NCI-H2107 treated with DMSO at 0.1 percent for 48 hours (cell line): ENCODE measurements at regions not wholly inside any gene's neighbourhood (a gene's known extent, or its start where the extent isn't known, plus 50 kb on each side); places are given as distances from the start of the nearest gene placed in this dataset.
"Not testable (repeated sequence)": the region's sequence is repeated elsewhere in the genome, so short reads cannot be mapped to it uniquely, and the experiment has no call there.

ENCODE experiments used
- DNase-seq: peaks from one replicate; lab custom pipeline; 2025; ENCODE audit not compliant: unreplicated experiment; lab: John Stamatoyannopoulos, UW

- DNase-seq: no peak
Observed at GRCh38 chrX:9374555-9374954, 90.3 kb upstream of the TBL1X start.

DNA sequence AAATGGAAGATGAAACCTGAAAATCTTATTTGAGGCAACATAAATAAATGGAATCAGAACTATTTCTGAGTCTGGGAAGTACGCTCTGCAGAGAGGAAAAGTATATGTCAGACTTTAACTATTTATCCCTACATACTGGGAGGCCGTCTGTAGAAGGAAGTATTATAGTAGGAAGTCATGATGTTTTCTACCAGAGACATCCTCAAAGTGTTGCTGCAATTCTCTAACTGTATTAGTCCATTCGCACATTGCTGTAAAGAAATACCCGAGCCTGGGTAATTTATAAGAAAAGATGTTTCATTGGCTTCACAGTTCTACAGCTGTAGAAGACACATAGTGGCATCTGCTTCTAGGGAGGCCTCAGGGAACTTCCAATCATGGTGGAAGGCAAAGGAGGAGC, 88.7 kb upstream of the TBL1X start:
- DNase-seq: no peak

DNA sequence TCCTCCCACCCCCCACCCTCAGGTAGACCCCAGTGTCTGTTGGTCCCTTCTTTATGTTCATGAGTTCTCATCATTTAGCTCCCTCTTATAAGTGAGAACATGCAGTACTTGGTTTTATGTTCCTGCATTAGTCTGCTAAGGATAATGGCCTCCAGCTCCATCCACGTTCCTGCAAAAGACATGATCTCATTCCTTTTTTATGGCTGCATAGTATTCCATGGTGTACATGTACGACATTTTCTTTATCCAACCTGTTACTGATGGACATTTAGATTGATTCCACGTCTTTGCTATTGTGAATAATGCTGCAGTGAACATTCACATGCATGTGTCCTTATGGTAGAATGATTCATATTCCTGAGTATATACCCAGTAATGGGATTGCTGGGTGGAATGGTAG, 87.6 kb upstream of the TBL1X start:
- not testable (repeated sequence) for DNase-seq

GRCh38 chrX:9378980-9379696, 85.7 kb upstream of the TBL1X start:
- DNase-seq: no peak

- DNase-seq: peak; percentile 6
Observed at GRCh38 chrX:9379697-9380551, 84.9 kb upstream of the TBL1X start.

DNA sequence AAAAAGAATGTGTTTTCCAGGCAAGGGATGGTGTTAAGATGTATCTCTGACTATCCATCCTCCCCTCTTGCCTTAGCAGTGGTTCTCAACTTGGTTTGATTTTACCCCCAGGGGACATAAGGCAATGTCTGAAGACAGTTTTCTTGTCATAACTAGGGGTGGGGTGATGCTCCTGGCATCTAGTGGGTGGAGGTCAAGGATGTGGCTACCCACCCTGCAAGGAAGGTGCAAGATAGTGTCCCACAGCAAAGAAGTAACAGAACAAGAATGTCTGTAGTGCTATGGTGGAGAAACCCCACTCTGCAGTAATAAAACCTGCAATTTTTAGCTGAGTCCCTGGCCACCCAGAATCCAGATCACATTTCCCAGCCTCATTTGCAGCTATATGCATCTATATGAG, 81.2 kb upstream of the TBL1X start:
- DNase-seq: no peak

DNA sequence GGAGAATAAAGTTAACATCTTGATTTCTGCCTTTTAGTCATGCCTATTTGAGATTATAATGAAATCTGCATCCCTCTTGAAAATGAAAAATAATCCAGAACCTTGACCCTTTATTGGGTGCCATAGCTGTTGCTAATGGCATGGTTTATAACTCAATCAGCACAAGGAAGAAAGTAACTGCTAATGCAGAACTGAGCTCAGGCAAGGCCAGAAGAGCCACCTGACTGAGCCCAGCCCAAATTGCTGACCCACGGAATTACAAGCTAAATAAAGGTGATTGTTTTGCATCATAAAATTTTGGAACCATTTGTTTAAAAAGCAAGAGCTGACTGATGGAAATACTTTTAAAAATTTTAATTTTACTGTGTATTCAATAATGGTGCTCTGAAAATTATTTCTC, 76.4 kb upstream of the TBL1X start:
- no peak for DNase-seq

GRCh38 chrX:9390121-9390520, 74.7 kb upstream of the TBL1X start:
- no peak for DNase-seq

DNA sequence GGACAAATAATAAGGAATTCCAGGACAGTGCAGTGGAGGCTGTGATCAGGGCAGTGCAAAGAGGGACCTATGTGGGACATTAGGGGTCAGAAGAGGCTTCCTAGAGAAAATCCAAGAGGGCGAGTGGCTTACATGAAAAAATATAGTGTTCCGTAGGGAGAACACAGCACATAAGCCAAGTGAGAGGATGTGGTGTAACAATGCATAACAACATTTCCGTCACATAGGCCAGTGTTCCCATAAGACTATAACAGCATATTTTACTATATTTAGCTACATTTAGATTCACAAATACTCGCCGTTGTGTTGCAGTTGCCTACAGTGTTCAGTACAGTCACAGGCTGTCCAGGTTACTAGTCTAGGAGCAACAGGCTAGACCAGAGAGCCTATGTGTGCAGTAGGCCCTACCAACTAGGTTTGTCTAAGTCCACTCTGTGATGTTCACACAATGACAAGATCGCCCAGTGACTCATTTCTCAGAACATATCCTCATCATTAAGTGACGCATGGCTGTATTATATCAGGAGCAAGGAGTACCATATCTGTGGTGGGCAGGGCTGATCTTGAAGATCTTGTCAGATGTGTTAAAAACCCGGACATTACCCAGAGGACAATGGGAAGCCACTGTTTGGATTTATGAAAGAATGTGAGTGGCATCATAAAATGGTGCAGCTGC, 74.0 kb upstream of the TBL1X start:
- no peak for DNase-seq

- no peak for DNase-seq
Observed at GRCh38 chrX:9392445-9392844, 72.4 kb upstream of the TBL1X start.

- no peak for DNase-seq
Observed at GRCh38 chrX:9393571-9393970, 71.3 kb upstream of the TBL1X start.

DNA sequence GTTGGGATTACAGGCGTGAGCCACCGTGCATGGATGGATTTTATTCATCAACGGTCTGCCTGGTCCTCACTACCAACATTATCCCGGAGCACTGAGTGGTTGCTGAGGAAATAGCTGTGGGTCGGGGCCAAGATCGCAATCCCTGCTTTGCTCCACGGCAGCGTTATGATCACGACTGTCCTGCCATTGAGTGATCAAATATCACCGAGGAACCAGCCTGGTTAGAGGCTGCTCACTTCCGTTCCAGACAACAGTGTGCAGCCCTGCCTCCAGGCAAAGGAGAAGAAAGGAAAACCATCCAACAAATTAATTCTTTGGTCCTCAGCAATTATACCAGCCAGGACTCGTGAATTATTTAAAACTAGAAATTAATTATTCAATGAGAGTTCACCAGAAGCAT, 70.6 kb upstream of the TBL1X start:
- DNase-seq: no peak

DNA sequence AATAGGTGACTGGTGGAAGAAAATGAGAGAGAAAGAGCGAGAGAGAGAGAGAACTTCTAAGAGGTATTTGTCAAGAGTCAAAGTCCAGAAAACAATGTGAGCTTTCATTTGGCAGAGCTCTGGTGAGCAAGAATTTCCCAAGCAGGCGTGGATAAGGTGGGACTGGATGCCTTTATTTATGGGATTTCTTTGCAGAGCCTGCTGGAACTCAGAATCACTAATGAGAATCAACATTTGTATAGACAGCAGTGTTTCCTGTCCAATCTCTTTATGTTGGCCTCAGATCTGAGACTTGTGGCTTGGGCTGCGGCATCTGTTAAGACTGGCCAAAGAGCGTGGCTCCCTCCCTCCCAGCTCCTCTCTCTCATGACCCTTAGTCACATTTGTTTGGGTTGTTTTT, 67.9 kb upstream of the TBL1X start:
- DNase-seq: no peak

DNA sequence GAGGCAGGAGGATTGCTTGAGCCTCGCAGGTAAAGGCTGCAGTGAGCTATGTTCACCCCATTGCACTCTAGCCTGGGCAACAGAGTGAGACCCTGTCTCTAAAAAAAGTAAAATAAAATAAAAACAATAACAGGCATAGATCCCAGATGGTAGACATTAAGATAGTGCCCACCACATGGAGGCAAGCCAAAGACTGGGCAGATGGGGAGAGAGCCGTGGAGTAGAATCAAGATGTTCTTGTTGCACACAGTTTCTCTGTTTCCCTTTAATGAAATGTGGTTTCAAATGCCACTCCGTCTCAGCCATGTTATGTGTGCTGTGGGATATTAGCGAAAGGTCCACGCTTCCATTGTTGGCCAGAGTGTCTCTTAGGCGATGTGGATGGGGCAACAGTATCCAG, 63.8 kb upstream of the TBL1X start:
- no peak for DNase-seq

DNA sequence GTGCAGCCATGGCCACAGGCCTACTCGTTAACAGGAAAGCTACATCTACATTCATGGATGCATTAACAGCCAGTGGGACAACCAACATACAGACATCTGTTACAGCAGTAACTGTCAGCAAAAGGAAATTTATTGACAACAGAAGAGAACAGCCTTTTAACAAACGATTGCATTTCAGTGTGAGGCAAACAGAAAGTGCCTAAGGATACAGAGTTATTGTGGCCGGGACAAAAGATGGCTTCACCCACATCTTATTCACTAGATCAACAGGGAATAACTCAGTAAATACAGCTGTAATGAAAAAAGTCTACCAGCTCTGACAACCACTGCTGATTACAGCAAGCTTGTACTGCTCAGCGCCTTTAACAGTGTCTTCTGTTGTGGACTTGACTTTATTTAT, 61.5 kb upstream of the TBL1X start:
- DNase-seq: no peak

DNA sequence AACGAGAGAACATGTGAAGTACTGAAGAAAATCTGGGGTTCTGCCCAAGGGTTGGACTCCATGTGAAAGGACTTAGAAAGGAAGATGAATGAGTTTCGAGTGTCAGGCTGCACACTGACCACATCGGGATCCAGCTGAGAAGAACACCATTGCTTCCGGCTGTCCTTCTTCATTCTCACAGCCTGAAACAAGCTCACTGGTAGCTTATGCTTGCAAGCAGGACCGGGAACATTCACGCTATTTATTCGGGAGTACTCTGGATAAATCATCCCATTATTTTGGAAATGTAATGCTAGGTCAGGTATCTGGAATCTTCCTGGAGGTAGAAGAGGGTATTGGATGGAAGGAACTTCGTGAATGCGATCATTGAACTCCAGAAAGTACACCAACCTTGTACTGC, 59.2 kb upstream of the TBL1X start:
- DNase-seq: not testable (repeated sequence)

GRCh38 chrX:9410889-9411288, 54.0 kb upstream of the TBL1X start:
- DNase-seq: not testable (repeated sequence)

DNA sequence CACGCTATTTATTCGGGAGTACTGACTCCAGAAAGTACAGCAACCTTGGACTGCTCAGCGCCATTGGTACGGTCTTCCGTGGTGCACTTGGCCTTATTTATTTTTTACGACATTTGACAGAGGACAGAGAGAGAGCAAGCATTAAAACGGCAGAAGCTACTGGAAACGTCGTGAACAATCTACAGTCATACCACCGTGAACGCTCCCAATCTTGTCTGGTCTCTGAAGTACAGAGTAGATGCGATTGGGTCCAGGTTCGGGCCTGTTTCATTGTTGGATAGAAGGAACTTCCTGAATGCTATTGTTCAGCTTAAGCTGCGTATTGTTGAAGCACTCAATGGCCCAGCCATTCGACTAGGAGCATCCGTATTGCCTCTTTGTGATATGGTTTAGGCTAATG, 53.2 kb upstream of the TBL1X start:
- DNase-seq: not testable (repeated sequence)

DNA sequence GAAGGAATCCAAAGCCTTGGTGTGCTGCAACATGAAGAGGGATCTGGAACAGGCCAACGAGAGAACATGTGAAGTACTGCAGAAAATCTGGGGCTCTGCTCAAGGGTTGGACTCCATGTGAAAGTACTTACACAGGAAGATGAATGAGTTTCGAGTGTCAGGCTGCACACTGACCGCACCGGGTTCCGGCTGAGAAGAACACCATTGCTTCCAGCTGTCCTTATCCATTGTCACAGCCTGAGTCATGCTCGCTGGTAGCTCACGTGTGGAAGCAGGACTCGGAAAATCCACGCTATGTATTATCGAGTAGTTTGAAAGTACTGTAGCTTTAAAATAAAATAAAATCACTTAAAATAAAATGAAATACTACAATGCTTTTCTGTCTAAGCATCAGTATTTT, 50.4 kb upstream of the TBL1X start:
- DNase-seq: no peak
